SKM-1 treated with dmso at 0.1 percent for 144 hours (cell line): ENCODE measurements at regions not wholly inside any gene's neighbourhood (a gene's known extent, or its start where the extent isn't known, plus 50 kb on each side); places are given as distances from the start of the nearest gene placed in this dataset.
"Not testable (repeated sequence)": the region's sequence is repeated elsewhere in the genome, so short reads cannot be mapped to it uniquely, and the experiment has no call there.

Experiments
- DNase-seq: peaks from one replicate; lab custom pipeline; 2025; ENCODE audit not compliant: unreplicated experiment; lab: John Stamatoyannopoulos, UW

DNA sequence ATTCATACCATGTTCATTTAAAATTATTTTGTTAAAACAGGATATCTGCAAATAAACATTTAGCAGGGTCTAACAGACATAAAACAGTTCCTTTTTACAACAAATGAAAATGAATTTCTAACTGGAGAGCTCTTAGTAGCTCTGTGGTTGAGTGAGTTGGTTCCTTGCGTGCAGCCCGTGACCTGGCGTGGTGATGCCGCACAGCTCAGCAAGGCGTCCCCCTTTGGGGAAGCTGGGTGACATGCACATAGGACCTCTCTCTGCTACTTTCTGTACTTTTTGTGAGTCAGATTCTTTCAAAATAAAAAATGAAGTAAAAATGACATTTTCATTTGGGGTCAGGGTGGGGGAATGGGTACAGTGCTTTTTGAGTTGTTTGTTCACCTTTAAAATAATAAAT lies 75.9 kb downstream of the NPIPB11 start:
- not testable (repeated sequence) for DNase-seq

DNA sequence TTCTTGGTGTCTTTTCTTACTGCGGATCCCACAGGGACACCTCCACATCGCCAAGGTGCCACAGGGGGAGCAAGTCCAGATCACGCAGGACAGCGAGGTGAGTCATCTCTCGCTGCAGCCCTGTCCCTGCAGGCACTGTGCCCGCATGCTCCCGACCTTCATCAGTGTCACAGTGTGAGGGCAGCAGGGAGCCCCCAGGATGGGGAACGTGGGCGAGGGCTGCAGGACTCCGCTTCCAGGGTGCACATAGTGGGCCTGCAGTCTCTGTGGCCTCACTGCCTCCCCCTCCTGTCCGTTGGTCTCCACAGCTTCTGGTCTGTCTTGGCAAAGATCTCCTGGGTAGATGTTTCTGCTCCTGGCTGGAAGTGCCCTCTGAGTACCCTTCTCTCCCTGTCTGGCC lies 78.0 kb downstream of the NPIPB11 start:
- not testable (repeated sequence) for DNase-seq

DNA sequence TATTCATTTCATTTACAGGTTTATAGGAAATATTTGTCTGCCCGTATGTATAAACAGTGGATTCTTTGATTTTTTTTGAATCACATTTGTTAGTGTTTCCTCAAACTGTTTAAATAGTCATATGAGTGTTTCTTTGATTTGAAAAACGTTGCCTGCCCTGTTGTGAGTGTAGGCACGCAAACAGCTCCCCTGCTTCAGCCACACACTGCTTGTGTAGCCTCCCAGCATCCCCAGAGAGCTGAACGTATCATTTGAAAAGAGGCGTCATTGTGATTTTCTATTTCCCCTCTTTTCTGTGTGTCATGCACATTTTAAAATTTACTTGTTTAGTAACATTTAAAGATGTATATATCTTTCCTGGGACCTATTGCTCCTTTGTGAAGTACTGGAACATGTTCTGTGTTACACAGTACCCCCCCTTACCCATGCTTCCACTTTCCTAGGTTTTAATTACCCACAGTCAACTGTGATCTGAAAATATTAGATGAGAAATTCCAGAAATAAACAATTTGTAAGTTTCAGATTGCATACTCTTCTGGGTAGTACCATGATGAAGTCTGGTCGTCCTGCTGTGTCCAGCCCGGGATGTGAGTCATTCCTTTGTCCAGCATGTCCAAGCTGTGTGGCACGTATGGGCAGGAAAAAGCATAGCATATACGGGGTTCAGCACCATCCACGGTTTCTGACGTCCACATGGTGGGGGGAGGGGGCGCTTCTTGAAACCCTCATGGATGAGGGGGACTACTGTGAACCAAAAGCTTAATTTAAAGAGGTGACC lies 78.7 kb downstream of the NPIPB11 start:
- DNase-seq: not testable (repeated sequence)

- DNase-seq: not testable (repeated sequence)
Measured at GRCh38 chr16:29326164-29327125, 80.1 kb downstream of the NPIPB11 start.

GRCh38 chr16:29323725-29324124 lies 82.8 kb downstream of the NPIPB11 start:
- DNase-seq: not testable (repeated sequence)

- no peak for DNase-seq
Measured at GRCh38 chr16:29321585-29321984, 84.9 kb downstream of the NPIPB11 start.

DNA sequence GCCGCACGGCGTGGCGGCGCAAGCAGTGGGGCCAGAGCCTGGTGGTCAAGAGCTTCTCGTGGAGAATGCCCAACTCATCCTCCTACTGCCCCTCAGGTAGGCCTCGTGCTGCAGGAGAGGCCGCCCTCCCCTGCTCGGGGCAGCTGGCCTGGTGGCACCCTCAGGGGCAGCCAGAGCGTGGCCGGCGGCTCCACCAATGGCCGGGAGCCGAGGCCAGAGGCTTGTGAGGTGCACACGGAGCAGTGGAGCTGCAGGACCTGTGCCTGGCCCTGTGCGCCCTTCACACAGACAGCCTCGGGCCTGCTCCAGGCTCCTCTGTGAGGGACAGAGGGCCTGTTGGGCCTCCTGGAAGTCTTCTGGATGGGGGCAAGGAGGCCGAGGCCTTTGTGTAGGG lies 85.5 kb downstream of the NPIPB11 start:
- no peak for DNase-seq

DNA sequence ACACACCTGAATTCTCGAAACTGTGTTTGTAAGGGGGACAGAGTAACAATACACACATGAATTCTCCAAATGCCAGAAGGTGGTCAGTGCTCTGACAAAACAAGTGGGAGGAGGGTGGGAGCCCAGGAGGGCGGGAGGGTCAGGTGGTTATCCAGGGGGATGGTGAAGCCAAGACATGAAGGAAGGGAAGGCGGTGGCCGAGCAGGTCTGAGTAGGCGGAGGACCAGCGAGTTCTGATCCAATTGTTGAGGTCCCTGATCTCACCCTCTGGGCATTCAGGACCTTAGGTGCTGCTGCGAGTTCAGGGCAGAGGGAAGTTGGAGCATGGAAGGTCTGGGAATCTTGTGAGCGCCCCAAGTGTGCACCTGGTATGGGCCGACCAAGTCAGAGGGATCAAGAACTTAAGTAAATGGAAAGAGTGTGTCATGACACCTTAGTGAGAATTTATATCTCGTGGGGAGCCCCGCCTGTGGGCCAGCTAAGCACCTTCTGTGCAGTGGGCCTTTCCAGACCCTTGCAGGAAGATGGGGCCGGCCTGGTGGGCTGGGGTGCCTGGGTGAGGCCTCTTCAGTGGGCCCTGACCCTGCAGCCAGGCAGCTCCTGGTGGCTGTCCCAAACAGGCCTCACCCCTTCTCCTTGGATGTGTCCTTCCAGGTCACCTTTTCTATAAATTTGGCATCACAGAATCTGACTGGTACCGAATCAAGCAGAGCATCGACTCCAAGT lies 86.1 kb downstream of the NPIPB11 start:
- DNase-seq: no peak

DNA sequence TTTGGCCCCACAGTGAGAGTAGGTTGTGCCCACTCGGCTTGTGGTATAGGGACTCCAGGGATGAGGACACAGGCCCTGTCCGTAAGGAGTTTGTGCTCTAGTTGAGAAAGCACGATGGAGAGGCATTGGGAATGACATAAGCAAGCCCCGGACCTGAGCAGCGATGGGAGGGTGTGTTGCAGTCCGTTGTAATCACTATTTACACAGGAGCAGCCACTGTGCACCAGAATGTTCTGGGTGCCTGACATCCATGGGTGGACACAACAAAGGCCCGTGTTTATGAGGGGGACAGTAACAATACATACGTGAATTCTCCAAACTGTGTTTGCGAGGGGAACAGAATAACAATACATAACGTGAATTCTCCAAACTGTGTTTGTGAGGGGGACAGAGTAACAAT lies 86.8 kb downstream of the NPIPB11 start:
- DNase-seq: no peak

DNA sequence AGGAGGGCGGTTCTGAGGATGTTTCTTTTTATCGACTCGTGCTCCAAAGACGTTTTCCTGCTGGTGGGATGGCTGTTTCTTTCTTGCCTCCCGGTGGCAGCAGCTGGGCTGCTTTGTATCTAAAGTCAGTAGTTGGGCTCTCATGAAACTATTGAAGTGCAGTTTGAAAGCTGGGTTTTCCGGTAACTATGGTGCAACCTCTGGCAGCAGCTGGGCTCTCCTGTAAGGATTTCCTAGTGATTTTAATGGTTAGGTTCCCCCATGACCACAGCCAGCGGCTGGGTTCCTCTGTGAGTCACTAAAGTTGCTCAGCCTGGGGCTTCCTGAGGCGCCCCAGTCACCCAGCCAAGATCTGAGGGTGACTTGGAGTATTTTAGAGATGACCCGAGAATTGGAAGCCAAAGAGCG lies 87.9 kb downstream of the NPIPB11 start:
- DNase-seq: peak; percentile 60

DNA sequence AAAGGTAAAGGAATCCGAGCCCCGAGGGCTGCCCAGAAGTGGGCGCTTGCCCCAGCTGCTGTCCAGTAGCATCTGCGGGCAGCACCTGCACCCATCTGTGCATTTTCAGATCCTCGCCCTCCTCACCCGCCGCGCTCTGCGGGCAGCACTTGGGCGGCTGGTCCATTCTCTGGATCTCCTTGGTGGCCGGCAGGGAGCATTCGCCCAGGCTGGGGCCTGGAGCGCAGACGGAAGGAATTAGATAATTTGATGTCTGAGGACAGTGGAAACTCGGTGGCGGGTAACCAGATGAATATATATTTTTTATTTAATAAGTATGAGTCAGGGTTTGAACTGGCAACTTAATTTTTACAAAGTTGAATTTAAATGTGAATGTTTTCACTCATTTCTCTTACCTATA lies 88.5 kb downstream of the NPIPB11 start:
- DNase-seq: no peak

DNA sequence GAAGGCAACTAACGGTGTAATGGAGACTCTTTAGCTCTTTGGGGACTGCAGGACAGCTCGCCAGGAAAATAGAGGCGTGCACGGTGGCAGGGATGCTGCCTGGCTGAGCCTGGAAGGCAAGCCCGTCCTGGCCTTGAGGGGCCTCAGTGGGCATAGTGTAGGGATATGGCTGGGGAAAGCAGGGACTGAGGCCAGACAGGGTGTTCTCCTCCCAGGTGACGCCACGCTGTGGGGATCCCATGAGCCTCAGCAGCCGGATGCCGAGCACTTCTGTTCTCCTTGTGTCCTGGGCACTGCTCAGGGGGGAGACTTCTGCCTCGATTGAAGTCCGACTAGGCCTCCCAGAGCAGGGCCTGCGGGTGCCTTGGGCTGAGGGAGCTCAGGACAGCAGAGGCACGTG lies 89.2 kb downstream of the NPIPB11 start:
- no peak for DNase-seq

- DNase-seq: no peak
Measured at GRCh38 chr16:29316761-29317183, 89.7 kb downstream of the NPIPB11 start.

- no peak for DNase-seq
Measured at GRCh38 chr16:29315916-29316517, 90.5 kb downstream of the NPIPB11 start.

DNA sequence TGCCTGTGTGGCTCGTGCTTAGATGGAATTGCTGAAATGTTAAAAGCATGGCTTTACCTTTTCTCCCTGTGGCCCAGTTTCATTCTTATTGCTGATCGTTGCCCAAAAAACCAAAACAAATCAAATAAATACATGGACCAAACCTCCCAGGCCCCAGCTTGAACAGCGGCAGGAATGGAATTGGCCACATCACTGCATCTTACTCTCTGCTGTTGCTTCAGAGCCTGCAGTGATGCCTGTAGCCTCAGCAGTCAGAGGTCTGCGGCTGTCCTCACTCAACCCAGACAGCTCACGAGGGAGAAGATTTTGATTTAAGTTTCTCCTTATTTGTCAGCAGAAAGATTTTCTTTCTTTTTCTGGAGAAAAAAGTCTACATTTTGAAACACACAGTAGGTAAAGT lies 91.5 kb downstream of the NPIPB11 start:
- DNase-seq: no peak

- DNase-seq: no peak
Measured at GRCh38 chr16:29314292-29314934, 92.1 kb downstream of the NPIPB11 start.

GRCh38 chr16:29313559-29314048 lies 92.9 kb downstream of the NPIPB11 start:
- no peak for DNase-seq

GRCh38 chr16:29312835-29313558 lies 93.5 kb downstream of the NPIPB11 start:
- DNase-seq: no peak

DNA sequence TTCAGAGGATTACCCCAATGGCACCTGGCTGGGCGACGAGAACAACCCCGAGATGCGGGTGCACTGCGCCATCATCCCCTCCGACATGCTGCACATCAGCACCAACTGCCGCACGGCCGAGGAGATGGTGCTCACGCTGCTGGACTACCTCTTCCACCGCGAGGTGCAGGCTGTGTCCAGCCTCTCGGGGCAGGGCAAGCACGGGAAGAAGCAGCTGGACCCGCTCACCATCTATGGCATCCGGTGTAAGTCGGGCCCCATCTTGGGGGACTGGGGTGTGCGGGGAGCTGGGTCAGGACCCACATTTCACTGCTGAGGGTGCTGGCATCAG lies 94.2 kb downstream of the NPIPB11 start:
- not testable (repeated sequence) for DNase-seq
